AG10803 (cell line): ENCODE measurements at regions not wholly inside any gene's neighbourhood (a gene's known extent, or its start where the extent isn't known, plus 50 kb on each side); places are given as distances from the start of the nearest gene placed in this dataset.

Experiments used
- DNase-seq: peaks from one replicate; pipeline ENCODE4 v3.0.0; 2010; ENCODE audit warnings: low read depth
- H3K4me3 ChIP-seq: 2 replicates; pipeline ENCODE4 v1.5.1; 2011; ENCODE audit warnings: mild to moderate bottlenecking, low read length, control low read depth
- CTCF ChIP-seq: conservative IDR thresholded peaks from 2 replicates; pipeline ENCODE4 v1.5.1; 2011; ENCODE audit warnings: mild to moderate bottlenecking, low read length, control low read depth, inconsistent platforms

GRCh38 chr13:62022369-62022768 lies 606.7 kb upstream of the PCDH20 start:
- DNase-seq, result no peak

GRCh38 chr13:62019858-62020257 lies 604.2 kb upstream of the PCDH20 start:
- no peak for TF ChIP-seq CTCF
- no peak overlapping the region for H3K4me3 ChIP-seq
- no peak for DNase-seq

More at GRCh38 chr13:62022369-62022768, 606.7 kb upstream of the PCDH20 start:
- TF ChIP-seq CTCF, result no peak
- no peak overlapping the region for H3K4me3 ChIP-seq

- H3K4me3 ChIP-seq, result no peak overlapping the region
- DNase-seq, result no peak
- TF ChIP-seq CTCF, result no peak
Measured at GRCh38 chr13:62014299-62014698, 598.6 kb upstream of the PCDH20 start.

- no peak for TF ChIP-seq CTCF
- H3K4me3 ChIP-seq, result no peak overlapping the region
- DNase-seq, result no peak
Measured at GRCh38 chr13:62003452-62003851, 587.8 kb upstream of the PCDH20 start.

GRCh38 chr13:61994174-61994573 lies 578.5 kb upstream of the PCDH20 start:
- no peak for TF ChIP-seq CTCF
- H3K4me3 ChIP-seq, result no peak overlapping the region
- no peak for DNase-seq

- no peak for TF ChIP-seq CTCF
- H3K4me3 ChIP-seq, result no peak overlapping the region
- DNase-seq, result no peak
Measured at GRCh38 chr13:61989978-61990377, 574.3 kb upstream of the PCDH20 start.

- no peak overlapping the region for H3K4me3 ChIP-seq
- TF ChIP-seq CTCF, result no peak
- DNase-seq, result no peak
Measured at GRCh38 chr13:61988810-61989209, 573.2 kb upstream of the PCDH20 start.
